HEK293 (cell line): ENCODE measurements at regions not wholly inside any gene's neighbourhood (a gene's known extent, or its start where the extent isn't known, plus 50 kb on each side); places are given as distances from the start of the nearest gene placed in this dataset.

ENCODE experiments used
- CTCF ChIA-PET: fragments of 350-600 bp; formaldehyde crosslinking; extraction: SDS; loops from one replicate; lab custom pipeline; 2021; ENCODE audit warnings: antibody characterized with exemption; lab: Yijun Ruan, JAX
- POLR2A ChIA-PET: fragments of 300-600 bp; formaldehyde crosslinking; extraction: SDS; loops from one replicate; lab custom pipeline; 2020; ENCODE audit warnings: antibody characterized with exemption, inconsistent platforms; lab: Yijun Ruan, JAX
- H3K27ac ChIP-seq: fragments of 200-500 bp; sonication (Bioruptor generic); 2 replicates; pipeline ENCODE4 v1.5.1; 2014; ENCODE audit warnings: low read depth, low read length, control low read depth, inconsistent platforms; ENCODE audit errors: extremely low read depth
- H3K36me3 ChIP-seq, 2 experiments: fragments of 200-500 bp in 1 of 2; sonication (Bioruptor generic) in 1 of 2; 1 replicate in 1 of 2; 2 replicates in 1 of 2; pipeline ENCODE4 v1.5.1; 2014 to 2017; ENCODE audit warnings: inconsistent platforms in 2 of 2, low read length in 2 of 2; ENCODE audit not compliant: control insufficient read depth in 2 of 2, insufficient read depth in 1 of 2
- H3K4me1 ChIP-seq: fragments of 200-500 bp; sonication (Bioruptor generic); 2 replicates; pipeline ENCODE4 v1.5.1; 2014; ENCODE audit warnings: mild to moderate bottlenecking, low read length, inconsistent platforms; ENCODE audit not compliant: control insufficient read depth, insufficient read depth
- H3K4me3 ChIP-seq: 2 replicates; pipeline ENCODE4 v1.5.1; 2011; ENCODE audit warnings: low read depth, mild to moderate bottlenecking, control low read depth, low read length, moderate library complexity
- H3K9me3 ChIP-seq: fragments of 200-500 bp; sonication (Bioruptor generic); 2 replicates; pipeline ENCODE4 v1.5.1; 2014; ENCODE audit warnings: low read depth, low read length, inconsistent platforms; ENCODE audit not compliant: control insufficient read depth, insufficient read depth
- EGR2 ChIP-seq: fragments of 450-650 bp; formaldehyde crosslinking; IDR thresholded peaks from 2 replicates; pipeline ENCODE4 v1.5.1; 2016; ENCODE audit warnings: low read depth, missing biosample characterization, missing genetic modification characterization
- HOXA7 ChIP-seq: sonication (generic); formaldehyde crosslinking; IDR thresholded peaks from 2 replicates; pipeline ENCODE4 v1.8.1; 2022; ENCODE audit warnings: missing genetic modification reagents, borderline replicate concordance
- MZF1 ChIP-seq: fragments of 450-650 bp; formaldehyde crosslinking; IDR thresholded peaks from 2 replicates; pipeline ENCODE4 v1.5.1; 2017; ENCODE audit warnings: missing biosample characterization, missing genetic modification characterization, borderline replicate concordance
- REST ChIP-seq: fragments of 450-650 bp; formaldehyde crosslinking; IDR thresholded peaks from 2 replicates; pipeline ENCODE4 v1.5.1; 2016; ENCODE audit warnings: missing biosample characterization, missing genetic modification characterization
- ZFP41 ChIP-seq: fragments of 450-650 bp; formaldehyde crosslinking; IDR thresholded peaks from 2 replicates; pipeline ENCODE4 v1.5.1; 2016; ENCODE audit warnings: missing biosample characterization, missing genetic modification characterization, borderline replicate concordance
- ZIC2 ChIP-seq: fragments of 450-650 bp; formaldehyde crosslinking; IDR thresholded peaks from 2 replicates; pipeline ENCODE4 v1.5.1; 2016; ENCODE audit warnings: missing biosample characterization, missing genetic modification characterization
- ZNF112 ChIP-seq: fragments of 450-650 bp; formaldehyde crosslinking; IDR thresholded peaks from 2 replicates; pipeline ENCODE4 v1.5.0; 2017; ENCODE audit warnings: missing biosample characterization, missing genetic modification characterization
- ZNF146 ChIP-seq: fragments of 450-650 bp; formaldehyde crosslinking; IDR thresholded peaks from 2 replicates; pipeline ENCODE4 v1.5.1; 2016; ENCODE audit warnings: missing biosample characterization, missing genetic modification characterization
- ZNF174 ChIP-seq: fragments of 450-650 bp; formaldehyde crosslinking; IDR thresholded peaks from 2 replicates; pipeline ENCODE4 v1.5.0; 2017; ENCODE audit warnings: missing biosample characterization, mild to moderate bottlenecking, missing genetic modification characterization
- ZNF202 ChIP-seq: fragments of 450-650 bp; formaldehyde crosslinking; IDR thresholded peaks from 2 replicates; pipeline ENCODE4 v1.5.1; 2016; ENCODE audit warnings: missing biosample characterization, missing genetic modification characterization, borderline replicate concordance
- ZNF391 ChIP-seq: fragments of 450-650 bp; formaldehyde crosslinking; IDR thresholded peaks from 2 replicates; pipeline ENCODE4 v1.5.1; 2016; ENCODE audit warnings: low read depth, missing biosample characterization, missing genetic modification characterization, borderline replicate concordance
- ZNF549 ChIP-seq: fragments of 450-650 bp; IDR thresholded peaks from 2 replicates; pipeline ENCODE4 v1.5.1; 2018; ENCODE audit warnings: missing biosample characterization, missing genetic modification characterization, mild to moderate bottlenecking, inconsistent platforms, moderate library complexity
- ZNF560 ChIP-seq: fragments of 450-650 bp; formaldehyde crosslinking; IDR thresholded peaks from 2 replicates; pipeline ENCODE4 v1.5.1; 2017; ENCODE audit warnings: missing biosample characterization, missing genetic modification characterization, borderline replicate concordance
- ZNF664 ChIP-seq: fragments of 450-650 bp; formaldehyde crosslinking; IDR thresholded peaks from 2 replicates; pipeline ENCODE4 v1.5.1; 2016; ENCODE audit warnings: missing biosample characterization, missing genetic modification characterization
- ZNF670 ChIP-seq: fragments of 450-650 bp; formaldehyde crosslinking; IDR thresholded peaks from 2 replicates; pipeline ENCODE4 v1.5.1; 2016; ENCODE audit warnings: missing biosample characterization, missing genetic modification characterization, low read depth
- ZNF76 ChIP-seq: fragments of 450-650 bp; formaldehyde crosslinking; IDR thresholded peaks from 2 replicates; pipeline ENCODE4; 2016; ENCODE audit warnings: low read depth, missing biosample characterization, missing genetic modification characterization, borderline replicate concordance
- ZNF785 ChIP-seq: fragments of 450-650 bp; formaldehyde crosslinking; IDR thresholded peaks from 2 replicates; pipeline ENCODE4 v1.5.1; 2016; ENCODE audit warnings: missing biosample characterization, missing genetic modification characterization
- ZSCAN30 ChIP-seq: fragments of 450-650 bp; IDR thresholded peaks from 2 replicates; pipeline ENCODE4 v1.5.1; 2018; ENCODE audit warnings: missing biosample characterization, mild to moderate bottlenecking, missing genetic modification characterization, moderate library complexity
- TF ChIP-seq, protein P1 (sequence below): fragments of 450-650 bp; formaldehyde crosslinking; conservative IDR thresholded peaks from 2 replicates; pipeline ENCODE4 v1.5.1; 2016; ENCODE audit warnings: low read depth, missing biosample characterization, missing genetic modification characterization

DNA sequence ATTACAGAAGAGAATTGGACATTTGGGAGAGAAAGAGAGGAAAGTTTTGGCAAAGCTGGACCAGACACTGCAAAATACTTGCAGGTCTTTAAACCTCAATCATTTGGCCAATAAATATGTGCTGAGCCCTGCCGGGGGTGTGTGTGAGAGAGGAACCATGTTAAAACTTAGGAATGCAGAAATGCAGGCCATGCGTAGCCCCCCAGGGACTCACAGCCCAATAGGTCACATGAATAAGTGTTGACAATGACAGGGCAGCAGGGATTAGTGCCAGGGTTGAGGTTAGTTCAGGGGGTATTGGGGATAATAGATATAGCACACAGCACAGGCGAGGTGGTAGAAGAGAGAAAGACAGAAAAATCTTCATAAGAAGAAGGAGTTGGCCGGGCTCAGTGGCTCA is 113.3 kb upstream of the ADAMTS18 start:
- TF ChIP-seq ZNF785 (no peak), ZNF146 (no peak), HOXA7 (CRISPR knock-in tag) (no peak), ZNF391 (no peak)
- H3K4me3 ChIP-seq, result no peak overlapping the region
- H3K9me3 ChIP-seq, result no peaks in the 10 kb centered on the region
- ChIA-PET CTCF (no interaction called here), POLR2A (no interaction called here)
- no peaks in the 10 kb centered on the region for H3K4me1 ChIP-seq
- no peak overlapping the region for H3K27ac ChIP-seq
- no peaks in the 10 kb centered on the region for H3K36me3 ChIP-seq

DNA sequence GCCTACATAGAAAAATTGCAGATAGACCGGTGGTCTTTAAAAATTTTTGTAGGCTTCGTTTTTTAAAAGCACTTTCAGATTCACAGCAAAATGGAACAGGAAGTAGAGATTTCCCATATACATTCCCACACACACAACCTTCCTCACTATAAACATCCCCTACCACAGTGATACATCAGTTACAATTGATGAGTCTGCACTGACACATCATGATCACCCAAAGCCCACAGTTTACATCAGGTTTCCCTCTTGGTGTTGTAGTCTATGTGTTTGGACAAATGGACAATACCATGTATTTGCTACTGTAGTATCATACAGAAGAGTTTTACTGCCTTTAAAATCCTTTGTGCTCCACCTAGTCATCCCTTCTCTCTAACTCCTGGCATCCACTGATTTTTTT is 113.9 kb upstream of the ADAMTS18 start:
- no peak for TF ChIP-seq ZNF174 (tag by site-specific recombination)
- no peak for TF ChIP-seq ZNF664 (tag by site-specific recombination)
- TF ChIP-seq ZNF202, result no peak
- no peak for TF ChIP-seq EGR2 (tag by site-specific recombination)
- TF ChIP-seq ZNF560 (tag by site-specific recombination), result no peak
- no peak for TF ChIP-seq ZNF670 (tag by site-specific recombination)
- TF ChIP-seq ZIC2 (tag by site-specific recombination), result no peak
- TF ChIP-seq, protein P1, sequence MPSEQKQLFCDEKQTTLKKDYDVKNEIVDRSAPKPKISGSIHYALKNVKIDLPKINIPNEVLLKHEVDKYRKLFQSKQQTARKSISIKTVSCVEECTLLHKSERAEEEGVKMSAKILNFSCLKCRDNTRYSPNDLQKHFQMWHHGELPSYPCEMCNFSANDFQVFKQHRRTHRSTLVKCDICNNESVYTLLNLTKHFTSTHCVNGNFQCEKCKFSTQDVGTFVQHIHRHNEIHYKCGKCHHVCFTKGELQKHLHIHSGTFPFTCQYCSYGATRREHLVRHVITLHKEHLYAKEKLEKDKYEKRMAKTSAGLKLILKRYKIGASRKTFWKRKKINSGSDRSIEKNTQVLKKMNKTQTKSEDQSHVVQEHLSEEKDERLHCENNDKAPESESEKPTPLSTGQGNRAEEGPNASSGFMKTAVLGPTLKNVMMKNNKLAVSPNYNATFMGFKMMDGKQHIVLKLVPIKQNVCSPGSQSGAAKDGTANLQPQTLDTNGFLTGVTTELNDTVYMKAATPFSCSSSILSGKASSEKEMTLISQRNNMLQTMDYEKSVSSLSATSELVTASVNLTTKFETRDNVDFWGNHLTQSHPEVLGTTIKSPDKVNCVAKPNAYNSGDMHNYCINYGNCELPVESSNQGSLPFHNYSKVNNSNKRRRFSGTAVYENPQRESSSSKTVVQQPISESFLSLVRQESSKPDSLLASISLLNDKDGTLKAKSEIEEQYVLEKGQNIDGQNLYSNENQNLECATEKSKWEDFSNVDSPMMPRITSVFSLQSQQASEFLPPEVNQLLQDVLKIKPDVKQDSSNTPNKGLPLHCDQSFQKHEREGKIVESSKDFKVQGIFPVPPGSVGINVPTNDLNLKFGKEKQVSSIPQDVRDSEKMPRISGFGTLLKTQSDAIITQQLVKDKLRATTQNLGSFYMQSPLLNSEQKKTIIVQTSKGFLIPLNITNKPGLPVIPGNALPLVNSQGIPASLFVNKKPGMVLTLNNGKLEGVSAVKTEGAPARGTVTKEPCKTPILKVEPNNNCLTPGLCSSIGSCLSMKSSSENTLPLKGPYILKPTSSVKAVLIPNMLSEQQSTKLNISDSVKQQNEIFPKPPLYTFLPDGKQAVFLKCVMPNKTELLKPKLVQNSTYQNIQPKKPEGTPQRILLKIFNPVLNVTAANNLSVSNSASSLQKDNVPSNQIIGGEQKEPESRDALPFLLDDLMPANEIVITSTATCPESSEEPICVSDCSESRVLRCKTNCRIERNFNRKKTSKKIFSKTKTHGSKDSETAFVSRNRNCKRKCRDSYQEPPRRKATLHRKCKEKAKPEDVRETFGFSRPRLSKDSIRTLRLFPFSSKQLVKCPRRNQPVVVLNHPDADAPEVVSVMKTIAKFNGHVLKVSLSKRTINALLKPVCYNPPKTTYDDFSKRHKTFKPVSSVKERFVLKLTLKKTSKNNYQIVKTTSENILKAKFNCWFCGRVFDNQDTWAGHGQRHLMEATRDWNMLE (tag by site-specific recombination), result no peak
- no peak for TF ChIP-seq MZF1 (tag by site-specific recombination)
- no peak for TF ChIP-seq ZNF549 (tag by site-specific recombination)
- TF ChIP-seq ZNF76 (tag by site-specific recombination), result no peak
- TF ChIP-seq REST (tag by site-specific recombination), result no peak
- TF ChIP-seq ZNF112 (tag by site-specific recombination), result no peak
- TF ChIP-seq ZSCAN30 (tag by site-specific recombination), result no peak
- no peak for TF ChIP-seq ZNF391
- TF ChIP-seq ZFP41 (tag by site-specific recombination), result no peak
- Histone ChIP-seq H3K27ac (no peak overlapping the region), H3K4me3 (no peak overlapping the region), H3K36me3 (no peaks in the 10 kb centered on the region), H3K9me3 (no peaks in the 10 kb centered on the region), H3K4me1 (no peaks in the 10 kb centered on the region)
- ChIA-PET POLR2A (no interaction called here), CTCF (interaction anchor here (1.5 kb wide), 1 partner anchor 36 kb away, joined by 5 read pairs; no protein-coding TSS in a partner anchor)
